ENCODE measurements at regions not wholly inside any gene's neighbourhood (a gene's known extent, or its start where the extent isn't known, plus 50 kb on each side); places are given as distances from the start of the nearest gene placed in this dataset.

GRCh38 chr18:55879331-55879730 lies 291.3 kb upstream of the TCF4 start:
- TF ChIP-seq CTCF (IDR thresholded peaks at IDR 0.05; ENCODE audit: borderline replicate concordance, extremely low read depth, low read length, poor library complexity, severe bottlenecking) = no peak
- TF ChIP-seq EZH2 (IDR thresholded peaks at IDR 0.05; ENCODE audit: borderline replicate concordance, low read depth, low read length, severe bottlenecking) = no peak
